ENCODE measurements at regions not wholly inside any gene's neighbourhood (a gene's known extent, or its start where the extent isn't known, plus 50 kb on each side); places are given as distances from the start of the nearest gene placed in this dataset.

- DNase-seq (ENCODE audit: low spot score) = no peak
These were observed 151.6 kb downstream of the BBOX1 start for GRCh38 chr11:27192184-27192583.

GRCh38 chr11:27191639-27192038, 151.0 kb downstream of the BBOX1 start:
- no peak for DNase-seq (ENCODE audit: low spot score)

- DNase-seq (ENCODE audit: low spot score) = no peak
These were observed 148.1 kb downstream of the BBOX1 start for GRCh38 chr11:27188696-27189095.

GRCh38 chr11:27187848-27188621, 147.4 kb downstream of the BBOX1 start:
- no peak for DNase-seq (ENCODE audit: low spot score)

- no peak for DNase-seq (ENCODE audit: low spot score)
These were observed 146.6 kb downstream of the BBOX1 start for GRCh38 chr11:27187075-27187847.

- no peak for DNase-seq (ENCODE audit: low spot score)
These were observed 146.0 kb downstream of the BBOX1 start for GRCh38 chr11:27186580-27186979.

- no peak for DNase-seq (ENCODE audit: low spot score)
These were observed 144.1 kb downstream of the BBOX1 start for GRCh38 chr11:27184458-27185312.

- DNase-seq (ENCODE audit: low spot score) = peak; percentile 50
These were observed 143.2 kb downstream of the BBOX1 start for GRCh38 chr11:27183672-27184457.

- DNase-seq (ENCODE audit: low spot score) = no peak
These were observed 138.7 kb downstream of the BBOX1 start for GRCh38 chr11:27179334-27179733.

GRCh38 chr11:27178859-27179258, 138.2 kb downstream of the BBOX1 start:
- no peak for DNase-seq (ENCODE audit: low spot score)

Data from iPS-NIHi11 (cell line).